GM12878 (cell line): ENCODE measurements at regions not wholly inside any gene's neighbourhood (a gene's known extent, or its start where the extent isn't known, plus 50 kb on each side); places are given as distances from the start of the nearest gene placed in this dataset.

ENCODE experiments used
- CHD2 ChIP-seq: IDR thresholded peaks from 2 replicates; pipeline ENCODE4 v1.6.1; 2011; ENCODE audit warnings: low read depth, low read length, improper control_type of control experiment, borderline replicate concordance
- CTCF ChIP-seq, 3 experiments: IDR thresholded peaks in 2 of 3; conservative IDR thresholded peaks in 1 of 3; 2 replicates each; pipeline ENCODE4 v1.5.1; 2011; ENCODE audit warnings: low read depth in 3 of 3, low read length in 3 of 3, mild to moderate bottlenecking in 3 of 3, control low read depth in 2 of 3, moderate library complexity in 2 of 3, inconsistent platforms in 1 of 3, mixed read lengths in 1 of 3; ENCODE audit not compliant: control insufficient read depth in 2 of 3, insufficient read depth in 1 of 3; ENCODE audit errors: extremely low read depth in 1 of 3
- E2F8 ChIP-seq: fragments of 450-650 bp; IDR thresholded peaks from 2 replicates; pipeline ENCODE4 v1.6.1; 2018; ENCODE audit warnings: mild to moderate bottlenecking, low read depth, moderate library complexity; ENCODE audit not compliant: partially characterized antibody
- EZH2 ChIP-seq: IDR thresholded peaks from 2 replicates; pipeline ENCODE4 v1.6.1; 2012; ENCODE audit warnings: low read depth, mild to moderate bottlenecking, control low read depth, inconsistent platforms, low read length, borderline replicate concordance; ENCODE audit not compliant: control insufficient read depth
- JUNB ChIP-seq: IDR thresholded peaks from 2 replicates; pipeline ENCODE4 v1.6.1; 2016; ENCODE audit warnings: antibody characterized with exemption, mild to moderate bottlenecking
- KDM1A ChIP-seq: fragments of 200-600 bp; sonication (generic); IDR thresholded peaks from 2 replicates; pipeline ENCODE4 v1.6.1; 2016; ENCODE audit warnings: borderline replicate concordance
- YY1 ChIP-seq: IDR thresholded peaks from 2 replicates; pipeline ENCODE4 v1.6.1; 2011; ENCODE audit warnings: low read depth, mild to moderate bottlenecking, low read length
- ZNF24 ChIP-seq: fragments of 450-650 bp; IDR thresholded peaks from 2 replicates; pipeline ENCODE4 v1.6.1; 2017; ENCODE audit warnings: antibody characterized with exemption, mild to moderate bottlenecking

GRCh38 chr3:94362393-94362792 lies 299.5 kb downstream of the NSUN3 start:
- no peak for TF ChIP-seq EZH2
- TF ChIP-seq CTCF (IDR thresholded peaks at IDR 0.05 in 2 of 3, conservative IDR thresholded peaks at IDR 0.05 in 1 of 3; ENCODE audit: control insufficient read depth in 2 of 3, extremely low read depth in 1 of 3, insufficient read depth in 1 of 3, low read depth in 3 of 3, low read length in 3 of 3) = no peak
- TF ChIP-seq ZNF24 = no peak
- TF ChIP-seq E2F8 = no peak
- no peak for TF ChIP-seq JUNB
- no peak for TF ChIP-seq YY1
- TF ChIP-seq CHD2 = no peak
- no peak for TF ChIP-seq KDM1A
